Esophagus squamous epithelium (tissue), 4 donors: ENCODE measurements at regions not wholly inside any gene's neighbourhood (a gene's known extent, or its start where the extent isn't known, plus 50 kb on each side); places are given as distances from the start of the nearest gene placed in this dataset.

ENCODE experiments used
- CTCF ChIP-seq, 6 experiments: fragments of 450-650 bp in 4 of 6; fragments of 200-600 bp in 2 of 6; sonication (generic) in 2 of 6; IDR thresholded peaks; one replicate each; pipeline ENCODE4 v1.5.1; 2016 to 2019; ENCODE audit warnings: antibody characterized with exemption in 6 of 6, mild to moderate bottlenecking in 4 of 6, moderate library complexity in 4 of 6
- POLR2A ChIP-seq, 4 donors: fragments of 450-650 bp; IDR thresholded peaks; one replicate each; pipeline ENCODE4 v1.6.1; 2017; ENCODE audit warnings: antibody characterized with exemption in 4 of 4, mild to moderate bottlenecking in 4 of 4, moderate library complexity in 3 of 4

- no peak for TF ChIP-seq CTCF (IDR thresholded peaks at IDR 0.05)
- no peak for TF ChIP-seq POLR2A (IDR thresholded peaks at IDR 0.05)
These were observed 140.4 kb upstream of the ATP2B2 start for GRCh38 chr3:10645800-10646199.
